Mucosa of descending colon (tissue), 3 donors: ENCODE measurements at regions not wholly inside any gene's neighbourhood (a gene's known extent, or its start where the extent isn't known, plus 50 kb on each side); places are given as distances from the start of the nearest gene placed in this dataset.

ENCODE experiments used
- ATAC-seq: fragments of 200-7000 bp; cut with Tn5 transposase; one replicate; pipeline ENCODE4 v1.9.1; 2020; ENCODE audit warnings: mild to moderate bottlenecking, moderate library complexity
- DNase-seq, 3 donors: peaks; one replicate each; pipeline ENCODE4 v3.0.0-alpha.2; 2020
- H3K36me3 ChIP-seq: fragments of 200-600 bp; one replicate; pipeline ENCODE4 v1.8.0; 2021; ENCODE audit warnings: low read depth, mild to moderate bottlenecking
- H3K4me1 ChIP-seq: fragments of 200-600 bp; one replicate; pipeline ENCODE4 v1.8.0; 2021; ENCODE audit warnings: low read depth, mild to moderate bottlenecking
- H3K4me3 ChIP-seq: fragments of 200-600 bp; one replicate; pipeline ENCODE4 v1.8.0; 2021; ENCODE audit warnings: mild to moderate bottlenecking
- H3K9me3 ChIP-seq: fragments of 200-600 bp; one replicate; pipeline ENCODE4 v1.8.0; 2021; ENCODE audit warnings: mild to moderate bottlenecking
- intact Hi-C, 2 donors: fragments of 100-400 bp; cut with DNase I in 1 of 2; cut with micrococcal nuclease in 1 of 2; formaldehyde crosslinking; loops; one replicate each; pipeline versions ENCODE4 v1.11.0 to v1.11.1; 2022; cut with DNase I, micrococcal nuclease
- TF ChIP-seq, protein P1 (sequence below): fragments of 200-600 bp; IDR thresholded peaks from one replicate; pipeline ENCODE4 v1.8.0; 2022; ENCODE audit warnings: antibody characterized with exemption, mild to moderate bottlenecking
- donor health status: DM: no; HTN: no; CAD: no; lungs with moderate emphysema.
- donor health status: DM: no; HTN: no; CAD: no.
- donor health status: DM: no; HTN: yes; CAD: no.

GRCh38 chr3:111454551-111454950, 87.4 kb upstream of the CD96 start:
- ATAC-seq = no peak
- TF ChIP-seq, protein P1, sequence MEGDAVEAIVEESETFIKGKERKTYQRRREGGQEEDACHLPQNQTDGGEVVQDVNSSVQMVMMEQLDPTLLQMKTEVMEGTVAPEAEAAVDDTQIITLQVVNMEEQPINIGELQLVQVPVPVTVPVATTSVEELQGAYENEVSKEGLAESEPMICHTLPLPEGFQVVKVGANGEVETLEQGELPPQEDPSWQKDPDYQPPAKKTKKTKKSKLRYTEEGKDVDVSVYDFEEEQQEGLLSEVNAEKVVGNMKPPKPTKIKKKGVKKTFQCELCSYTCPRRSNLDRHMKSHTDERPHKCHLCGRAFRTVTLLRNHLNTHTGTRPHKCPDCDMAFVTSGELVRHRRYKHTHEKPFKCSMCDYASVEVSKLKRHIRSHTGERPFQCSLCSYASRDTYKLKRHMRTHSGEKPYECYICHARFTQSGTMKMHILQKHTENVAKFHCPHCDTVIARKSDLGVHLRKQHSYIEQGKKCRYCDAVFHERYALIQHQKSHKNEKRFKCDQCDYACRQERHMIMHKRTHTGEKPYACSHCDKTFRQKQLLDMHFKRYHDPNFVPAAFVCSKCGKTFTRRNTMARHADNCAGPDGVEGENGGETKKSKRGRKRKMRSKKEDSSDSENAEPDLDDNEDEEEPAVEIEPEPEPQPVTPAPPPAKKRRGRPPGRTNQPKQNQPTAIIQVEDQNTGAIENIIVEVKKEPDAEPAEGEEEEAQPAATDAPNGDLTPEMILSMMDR = no peak
- Histone ChIP-seq H3K9me3 (no peaks in the 10 kb centered on the region), H3K36me3 (no peaks in the 10 kb centered on the region), H3K4me3 (no peak overlapping the region), H3K4me1 (no peaks in the 10 kb centered on the region)
- intact Hi-C loops = no loop called here
- DNase-seq = no peak

DNA sequence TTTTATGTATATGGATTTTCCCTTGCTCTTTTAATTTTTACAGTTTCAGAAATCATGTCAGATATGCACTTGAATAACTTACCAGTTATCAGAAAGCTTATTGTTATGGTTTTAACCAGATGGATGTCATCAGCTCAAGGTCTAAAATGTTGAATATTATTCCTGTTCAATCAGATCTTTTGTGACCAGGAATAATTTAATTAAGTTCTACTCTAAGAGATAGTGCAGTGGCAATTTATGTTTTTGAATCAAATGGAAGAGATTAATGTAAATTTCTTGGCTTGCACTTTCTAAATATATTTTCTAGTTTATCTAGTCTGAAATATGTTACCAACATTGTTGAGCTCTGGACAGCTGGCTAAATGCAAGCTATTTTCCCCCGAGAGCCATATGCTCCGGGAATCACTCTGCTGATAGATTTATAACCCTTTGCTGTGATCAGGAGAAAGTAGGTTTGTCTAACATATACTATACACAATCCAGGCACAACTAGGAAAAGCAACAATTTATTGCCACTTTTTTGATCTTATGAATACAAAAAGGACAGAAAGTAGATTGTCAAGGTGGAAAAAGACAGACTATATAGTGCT, 76.8 kb upstream of the CD96 start:
- intact Hi-C loops = no loop called here
- Histone ChIP-seq H3K4me3 (no peak overlapping the region), H3K4me1 (no peaks in the 10 kb centered on the region), H3K36me3 (no peaks in the 10 kb centered on the region), H3K9me3 (no peaks in the 10 kb centered on the region)
- DNase-seq = no peak
- ATAC-seq = no peak
- TF ChIP-seq, protein P1 = no peak

- ATAC-seq (no peak), DNase-seq (no peak)
- H3K36me3 ChIP-seq = no peaks in the 10 kb centered on the region
- TF ChIP-seq, protein P1 = no peak
- H3K4me1 ChIP-seq = no peaks in the 10 kb centered on the region
- no peaks in the 10 kb centered on the region for H3K9me3 ChIP-seq
- intact Hi-C loops = no loop called here
- H3K4me3 ChIP-seq = no peak overlapping the region
Measured at GRCh38 chr3:111470032-111470431, 72.0 kb upstream of the CD96 start.

DNA sequence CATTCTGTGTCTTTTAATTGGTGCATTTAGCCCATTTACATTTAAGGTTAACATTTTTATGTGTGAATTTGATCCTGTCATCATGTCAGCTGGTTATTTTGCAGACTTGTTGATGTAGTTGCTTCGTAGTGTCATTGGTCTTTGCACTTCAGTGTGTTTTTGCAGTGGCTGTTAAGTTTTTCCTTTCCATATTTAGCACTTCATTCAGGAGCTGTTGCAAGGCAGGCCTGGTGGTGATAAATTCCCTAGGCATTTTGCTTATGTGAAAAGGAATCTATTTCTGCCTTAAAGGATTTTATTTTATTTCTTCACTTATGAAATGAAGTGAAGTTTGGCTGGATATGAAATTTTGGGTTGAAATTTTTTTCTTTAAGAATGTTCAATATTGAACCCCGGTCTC, 70.2 kb upstream of the CD96 start:
- no peaks in the 10 kb centered on the region for H3K9me3 ChIP-seq
- ATAC-seq (no peak), DNase-seq (no peak)
- no peaks in the 10 kb centered on the region for H3K4me1 ChIP-seq
- H3K36me3 ChIP-seq = no peaks in the 10 kb centered on the region
- intact Hi-C loops = no loop called here
- TF ChIP-seq, protein P1 = no peak
- H3K4me3 ChIP-seq = no peak overlapping the region

DNA sequence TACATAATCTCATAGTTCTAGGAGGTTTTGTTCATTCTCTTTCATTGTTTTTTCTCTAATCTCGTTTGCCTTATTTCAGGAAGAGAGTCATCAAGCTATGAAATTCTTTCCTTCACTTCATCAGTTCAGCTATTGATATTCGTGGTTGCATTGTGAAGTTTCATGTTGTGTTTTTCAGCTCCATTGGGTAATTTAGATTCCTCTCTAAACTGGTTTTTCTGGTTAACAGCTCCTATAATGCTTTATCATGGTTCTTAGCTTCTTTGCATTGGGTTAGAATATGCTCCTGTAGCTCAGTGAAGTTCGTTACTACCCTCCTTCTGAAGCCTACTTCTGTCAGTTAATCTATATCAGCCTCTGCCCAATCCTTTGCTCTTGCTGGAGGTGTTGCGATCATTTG, 69.4 kb upstream of the CD96 start:
- intact Hi-C loops = no loop called here
- TF ChIP-seq, protein P1 = no peak
- DNase-seq = no peak
- H3K36me3 ChIP-seq = no peaks in the 10 kb centered on the region
- no peaks in the 10 kb centered on the region for H3K4me1 ChIP-seq
- no peaks in the 10 kb centered on the region for H3K9me3 ChIP-seq
- H3K4me3 ChIP-seq = no peak overlapping the region
- no peak for ATAC-seq

DNA sequence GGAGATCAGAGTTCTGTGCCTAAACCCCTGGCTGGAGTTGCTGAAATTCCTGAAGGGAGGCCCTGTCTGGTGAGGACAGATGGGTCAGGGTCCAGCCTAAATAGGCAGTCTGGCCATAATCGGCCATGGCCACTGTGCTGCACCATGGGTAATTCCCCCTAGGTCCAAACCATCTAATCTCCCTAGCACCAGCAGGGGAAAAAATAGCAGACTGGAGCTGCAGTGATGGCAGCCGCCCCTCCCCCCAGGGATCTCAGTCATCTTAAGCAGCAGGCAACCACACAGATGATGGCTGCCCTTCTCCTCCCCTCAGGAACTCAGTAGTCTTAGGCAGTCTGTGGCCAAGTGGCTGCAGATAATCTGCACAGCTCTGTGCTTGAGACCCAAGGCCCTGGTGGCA, 68.4 kb upstream of the CD96 start:
- intact Hi-C loops = no loop called here
- TF ChIP-seq, protein P1 = no peak
- no peaks in the 10 kb centered on the region for H3K9me3 ChIP-seq
- no peak overlapping the region for H3K4me3 ChIP-seq
- ATAC-seq (no peak), DNase-seq (no peak)
- no peaks in the 10 kb centered on the region for H3K36me3 ChIP-seq
- H3K4me1 ChIP-seq = no peaks in the 10 kb centered on the region
